Esophagus muscularis mucosa (tissue), 4 donors: ENCODE measurements at regions not wholly inside any gene's neighbourhood (a gene's known extent, or its start where the extent isn't known, plus 50 kb on each side); places are given as distances from the start of the nearest gene placed in this dataset.

ENCODE experiments used
- DNase-seq: peaks from one replicate; pipeline ENCODE4 v3.0.0-alpha.2; 2017; ENCODE audit errors: extremely low spot score
- H3K27ac ChIP-seq, 4 donors: fragments of 200-600 bp; sonication (generic); replicated peaks in 1 of 4; 1 replicate in 3 of 4; 2 replicates in 1 of 4; pipeline ENCODE4 v1.5.1; 2016 to 2019; ENCODE audit warnings: mild to moderate bottlenecking in 1 of 4
- H3K27me3 ChIP-seq, 4 donors: fragments of 200-600 bp; sonication (generic); one replicate each; pipeline versions ENCODE4 v1.5.1 to v1.6.0; 2016 to 2019
- H3K36me3 ChIP-seq, 4 donors: fragments of 200-600 bp; sonication (generic); one replicate each; pipeline ENCODE4 v1.5.1; 2016 to 2019
- H3K4me1 ChIP-seq, 4 donors: fragments of 200-600 bp; sonication (generic); one replicate each; pipeline ENCODE4 v1.5.1; 2016 to 2019
- H3K4me3 ChIP-seq, 4 donors: fragments of 200-600 bp; sonication (generic); 1 replicate in 2 of 4; 2 replicates in 2 of 4; pipeline ENCODE4 v1.5.1; 2016 to 2019; ENCODE audit warnings: mild to moderate bottlenecking in 4 of 4, moderate library complexity in 1 of 4
- H3K9me3 ChIP-seq, 4 donors: fragments of 200-600 bp; sonication (generic); 1 replicate in 3 of 4; 2 replicates in 1 of 4; pipeline ENCODE4 v1.5.1; 2016 to 2019
- CTCF ChIP-seq, 3 experiments: fragments of 200-600 bp in 2 of 3; fragments of 450-650 bp in 1 of 3; sonication (generic) in 2 of 3; IDR thresholded peaks; one replicate each; pipeline ENCODE4 v1.5.1; 2017 to 2019; ENCODE audit warnings: antibody characterized with exemption in 3 of 3, mild to moderate bottlenecking in 2 of 3, moderate library complexity in 1 of 3
- EP300 ChIP-seq: sonication (generic); formaldehyde crosslinking; IDR thresholded peaks from one replicate; pipeline ENCODE4 v1.6.1; 2017; ENCODE audit warnings: antibody characterized with exemption
- POLR2A ChIP-seq: fragments of 450-650 bp; IDR thresholded peaks from one replicate; pipeline ENCODE4 v1.6.1; 2017; ENCODE audit warnings: antibody characterized with exemption, moderate library complexity, mild to moderate bottlenecking, low read depth
- POLR2AphosphoS5 ChIP-seq, 2 donors: sonication (generic); formaldehyde crosslinking; IDR thresholded peaks; one replicate each; pipeline ENCODE4 v1.6.1; 2017; ENCODE audit warnings: antibody characterized with exemption in 2 of 2
- WGBS: methylation state at CpG from one replicate; pipeline ENCODE4 v1.1.5; 2018; 5-methylcytosine and 5-hydroxymethylcytosine counted together
- intact Hi-C: fragments of 100-400 bp; cut with DNase I; formaldehyde crosslinking; loops from one replicate; pipeline ENCODE4 v1.15.1; 2023

DNA sequence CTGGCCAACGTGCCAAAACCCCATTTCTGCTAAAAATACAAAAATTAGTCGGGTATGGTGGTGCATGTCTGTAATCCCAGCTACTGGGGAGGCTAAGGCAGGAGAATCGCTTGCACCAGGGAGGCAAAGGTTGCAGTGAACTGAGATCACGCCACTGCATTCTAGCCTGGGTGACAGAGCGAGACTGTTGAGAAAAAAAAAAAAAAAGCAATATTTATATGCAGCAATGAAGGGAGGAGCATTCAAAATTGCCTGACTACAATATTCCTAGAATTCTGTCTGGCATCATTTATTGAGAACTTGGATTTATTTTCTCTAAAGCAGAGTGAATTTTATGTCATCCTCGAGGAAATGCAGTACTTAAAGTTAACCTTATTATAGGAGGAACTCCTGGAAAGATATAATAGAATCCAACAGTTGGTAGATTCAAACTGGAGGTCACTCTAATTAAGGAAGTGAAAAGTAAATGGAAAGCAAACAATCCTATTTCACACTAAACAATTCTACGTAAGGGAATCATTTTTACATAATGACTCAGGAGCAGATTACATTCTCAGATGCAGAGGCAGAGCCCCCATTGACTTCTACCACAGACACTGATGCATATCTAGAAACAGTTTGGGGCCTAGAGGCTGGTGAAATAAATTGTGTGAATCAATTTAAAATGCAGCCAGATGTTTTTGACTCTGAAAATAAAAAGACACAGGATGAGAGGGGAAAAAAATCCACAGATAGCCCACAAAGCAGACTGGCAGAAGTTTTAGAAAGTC is 82.1 kb upstream of the FHIT start:
- intact Hi-C loops: no loop called here
- no peak for TF ChIP-seq POLR2AphosphoS5 (IDR thresholded peaks at IDR 0.05)
- Histone ChIP-seq H3K9me3 (no peaks in the 10 kb centered on the region), H3K4me3 (no peak overlapping the region), H3K27me3 (no peaks in the 10 kb centered on the region), H3K36me3 (no peaks in the 10 kb centered on the region), H3K4me1 (no peaks in the 10 kb centered on the region), H3K27ac (no peak overlapping the region)
- 83% methylated on average over 7 of the region's 7 CpGs for WGBS
- no peak for DNase-seq

DNA sequence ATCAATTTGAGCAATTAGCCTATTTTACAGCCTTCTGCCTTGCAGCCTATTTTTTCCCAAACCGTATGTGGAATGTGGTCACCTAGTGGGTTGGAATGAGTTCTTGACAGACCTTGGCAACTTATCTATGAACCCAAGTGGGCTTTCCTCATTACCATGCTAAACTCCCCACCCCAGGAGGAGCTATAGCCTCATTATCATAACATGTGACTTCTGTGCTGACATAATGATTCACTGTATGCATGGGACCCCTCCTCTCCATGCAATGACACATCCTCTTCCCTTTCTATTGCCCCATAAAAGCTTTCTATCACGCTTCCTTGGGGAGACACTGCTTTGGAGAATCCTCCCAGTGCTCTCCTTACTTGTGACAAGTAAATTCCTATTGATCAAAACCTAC is 83.5 kb upstream of the FHIT start:
- TF ChIP-seq EP300 (no peak), POLR2A (no peak), CTCF (IDR thresholded peaks at IDR 0.05) (no peak), POLR2AphosphoS5 (IDR thresholded peaks at IDR 0.05) (no peak)
- intact Hi-C loops: no loop called here
- H3K36me3 ChIP-seq: no peaks in the 10 kb centered on the region
- H3K27me3 ChIP-seq: no peaks in the 10 kb centered on the region
- peaks cover 0 to 4% (median 2%) of the 10 kb centered on the region in 4 donors for H3K9me3 ChIP-seq
- H3K4me3 ChIP-seq: no peak overlapping the region
- no peak for DNase-seq
- WGBS: 80% methylated on average over 2 of the region's 2 CpGs
- no peak overlapping the region for H3K27ac ChIP-seq
- no peaks in the 10 kb centered on the region for H3K4me1 ChIP-seq

DNA sequence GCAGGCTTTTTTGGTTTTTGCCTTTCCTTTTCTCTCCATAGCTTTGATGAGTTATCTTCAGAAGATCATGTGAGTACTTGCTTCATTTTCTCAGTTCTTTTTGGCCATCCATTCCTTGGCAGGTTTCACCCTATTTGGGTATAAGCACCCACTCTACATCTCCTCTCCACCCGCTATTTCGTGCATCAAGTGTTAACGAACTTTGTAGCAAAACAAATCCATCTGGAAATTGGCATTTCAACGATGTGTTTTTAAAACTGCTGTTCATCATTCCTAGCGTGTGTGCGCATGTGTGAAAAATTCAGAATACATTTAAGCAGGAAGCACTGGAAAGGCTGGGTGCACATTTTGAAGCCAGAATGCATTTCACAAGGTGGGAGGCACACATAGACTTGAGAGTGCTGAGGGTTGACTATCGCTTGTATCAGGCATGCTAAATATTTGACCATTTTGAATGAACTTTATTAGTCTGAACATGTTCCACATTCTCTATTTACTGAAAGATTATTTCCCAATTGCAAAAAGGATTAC is 89.7 kb upstream of the FHIT start:
- intact Hi-C loops: no loop called here
- H3K27me3 ChIP-seq: no peaks in the 10 kb centered on the region
- H3K27ac ChIP-seq: no peak overlapping the region
- no peak overlapping the region for H3K4me3 ChIP-seq
- H3K4me1 ChIP-seq: no peaks in the 10 kb centered on the region
- DNase-seq: no peak
- peaks cover 0 to 5% (median 2%) of the 10 kb centered on the region in 4 donors for H3K9me3 ChIP-seq
- H3K36me3 ChIP-seq: no peaks in the 10 kb centered on the region
- no peak for TF ChIP-seq EP300
- no peak for TF ChIP-seq POLR2A
- no peak for TF ChIP-seq POLR2AphosphoS5 (IDR thresholded peaks at IDR 0.05)
- TF ChIP-seq CTCF (IDR thresholded peaks at IDR 0.05): no peak
- WGBS: 87% methylated on average over 7 of the region's 7 CpGs

- H3K4me1 ChIP-seq: no peaks in the 10 kb centered on the region
- no peaks in the 10 kb centered on the region for H3K27me3 ChIP-seq
- H3K4me3 ChIP-seq: no peak overlapping the region
- intact Hi-C loops: no loop called here
- H3K9me3 ChIP-seq: peaks cover 0 to 5% (median 2%) of the 10 kb centered on the region in 4 donors
- no peak for DNase-seq
- no peaks in the 10 kb centered on the region for H3K36me3 ChIP-seq
- H3K27ac ChIP-seq: no peak overlapping the region
- TF ChIP-seq EP300 (no peak), CTCF (IDR thresholded peaks at IDR 0.05) (no peak), POLR2A (no peak), POLR2AphosphoS5 (IDR thresholded peaks at IDR 0.05) (no peak)
These were observed 92.3 kb upstream of the FHIT start for GRCh38 chr3:61343543-61343942.

- Histone ChIP-seq H3K4me3 (no peak overlapping the region), H3K27me3 (no peaks in the 10 kb centered on the region), H3K4me1 (no peaks in the 10 kb centered on the region), H3K9me3 (no peaks in the 10 kb centered on the region), H3K27ac (no peak overlapping the region), H3K36me3 (no peaks in the 10 kb centered on the region)
- intact Hi-C loops: no loop called here
- WGBS: 98% methylated on average over 2 of the region's 2 CpGs
- DNase-seq: no peak
- TF ChIP-seq POLR2AphosphoS5 (IDR thresholded peaks at IDR 0.05) (no peak), EP300 (no peak), CTCF (IDR thresholded peaks at IDR 0.05) (no peak), POLR2A (no peak)
These were observed 93.8 kb upstream of the FHIT start for GRCh38 chr3:61345020-61345419.
